Heart right ventricle (tissue), 16 donors: ENCODE measurements at regions not wholly inside any gene's neighbourhood (a gene's known extent, or its start where the extent isn't known, plus 50 kb on each side); places are given as distances from the start of the nearest gene placed in this dataset.

Experiments
- ATAC-seq, 8 donors: fragments of 200-7000 bp; cut with Tn5 transposase; one replicate each; pipeline ENCODE4 v1.9.1; 2020; ENCODE audit warnings: mild to moderate bottlenecking in 8 of 8, moderate library complexity in 8 of 8, moderate number of reproducible peaks in 1 of 8
- DNase-seq, 2 donors: peaks; one replicate each; pipeline ENCODE4 v3.0.0-alpha.2; 2020
- H3K27ac ChIP-seq, 10 donors: fragments of 200-600 bp; sonication (generic) in 2 of 10; one replicate each; pipeline versions ENCODE4 v1.5.0 to v1.8.0; 2020 to 2022; ENCODE audit warnings: mild to moderate bottlenecking in 3 of 10
- H3K27me3 ChIP-seq, 7 donors: fragments of 200-600 bp; one replicate each; pipeline ENCODE4 v1.8.0; 2021 to 2022; ENCODE audit warnings: mild to moderate bottlenecking in 2 of 7
- H3K36me3 ChIP-seq, 9 donors: fragments of 200-600 bp; sonication (generic) in 1 of 9; one replicate each; pipeline versions ENCODE4 v1.5.0 to v1.8.0; 2020 to 2022; ENCODE audit warnings: mild to moderate bottlenecking in 2 of 9
- H3K4me1 ChIP-seq, 9 donors: fragments of 200-600 bp; sonication (generic) in 1 of 9; one replicate each; pipeline versions ENCODE4 v1.5.0 to v1.8.0; 2020 to 2022; ENCODE audit warnings: mild to moderate bottlenecking in 4 of 9
- H3K4me3 ChIP-seq, 10 donors: fragments of 200-600 bp; sonication (generic) in 2 of 10; one replicate each; pipeline versions ENCODE4 v1.5.0 to v1.8.0; 2020 to 2022; ENCODE audit warnings: mild to moderate bottlenecking in 7 of 10, moderate library complexity in 2 of 10
- H3K9me3 ChIP-seq, 11 donors: fragments of 200-600 bp in 10 of 11; sonication (generic) in 2 of 11; one replicate each; pipeline versions ENCODE4 v1.5.0 to v1.8.0; 2013 to 2022; ENCODE audit warnings: mild to moderate bottlenecking in 2 of 11, control low read depth in 1 of 11, moderate library complexity in 1 of 11
- WGBS, 2 donors: extraction: QIAGEN DNeasy Blood & Tissue Kit; methylation state at CpG; one replicate each; pipeline ENCODE4 v1.1.7; 2013; ENCODE audit warnings: inconsistent platforms in 1 of 2; 5-methylcytosine and 5-hydroxymethylcytosine counted together
- intact Hi-C, 10 donors: fragments of 100-400 bp; cut with DNase I; formaldehyde crosslinking; loops; one replicate each; pipeline versions ENCODE4 v1.11.1 to v1.14.2; 2022
- TF ChIP-seq, protein P1 (sequence below), 9 donors: fragments of 200-600 bp; sonication (generic) in 2 of 9; IDR thresholded peaks; one replicate each; pipeline versions ENCODE4 v1.5.0 to v1.8.0; 2021 to 2022; ENCODE audit warnings: antibody characterized with exemption in 9 of 9, mild to moderate bottlenecking in 5 of 9, moderate library complexity in 1 of 9
- donor health status: Arrhythmogenic right ventricular cardiomyopathy.
- donor health status: ischemic (EF 13 %, LVEDD 7.1; RV severe dilation, severe dysfunction).
- donor health status: healthy with polysubstance abuse.
- donor health status: DM: no; HTN: yes; CAD: no.
- donor health status: DM: no; HTN: no; CAD: no.
- donor health status: ischemic (EF 25% LVEDD 6.9; RV normal size, moderate dysfunction).
- donor health status: ischemic (EF 25% LVEDD 5.7; RV mildly dilated, moderate dysfunction).
- donor health status: healthy.
- donor health status: DM: yes; HTN: yes; CAD: no.
- donor health status: Ischemic cardiomyopathy.
- donor health status: ischemic (EF 35%, LVEDD 5.7; RV mildly dilated, moderate dysfunction).
- donor health status: nonischemic (EF 11% LVEDD 7.7; RV severe dilation, severe dysfunction).
- donor health status: DM: yes; HTN: yes; CAD: no.
- donor health status: PGD.
- donor health status: ischemic (EF 29% LVEDD 5.4; RV normal size, mild dysfunction).
- donor health status: nonischemic (EF 23%, LVEDD 6.1; RV moderate dilation, normal function).

GRCh38 chr7:84263106-84263505 is 68.5 kb upstream of the SEMA3A start:
- ATAC-seq, result no peak
- WGBS, 2 donors, result 95 to 97% methylated on average over 2 of the region's 2 CpGs

GRCh38 chr7:84261509-84261908 is 66.9 kb upstream of the SEMA3A start:
- DNase-seq (no peak), ATAC-seq (no peak)
- H3K4me3 ChIP-seq, result no peak overlapping the region
- no peaks in the 10 kb centered on the region for H3K4me1 ChIP-seq
- no peaks in the 10 kb centered on the region for H3K9me3 ChIP-seq
- WGBS, 2 donors, result 91 to 92% methylated on average over 4 of the region's 4 CpGs
- no peaks in the 10 kb centered on the region for H3K27me3 ChIP-seq
- no peaks in the 10 kb centered on the region for H3K36me3 ChIP-seq
- intact Hi-C loops, result no loop called here
- TF ChIP-seq, protein P1, sequence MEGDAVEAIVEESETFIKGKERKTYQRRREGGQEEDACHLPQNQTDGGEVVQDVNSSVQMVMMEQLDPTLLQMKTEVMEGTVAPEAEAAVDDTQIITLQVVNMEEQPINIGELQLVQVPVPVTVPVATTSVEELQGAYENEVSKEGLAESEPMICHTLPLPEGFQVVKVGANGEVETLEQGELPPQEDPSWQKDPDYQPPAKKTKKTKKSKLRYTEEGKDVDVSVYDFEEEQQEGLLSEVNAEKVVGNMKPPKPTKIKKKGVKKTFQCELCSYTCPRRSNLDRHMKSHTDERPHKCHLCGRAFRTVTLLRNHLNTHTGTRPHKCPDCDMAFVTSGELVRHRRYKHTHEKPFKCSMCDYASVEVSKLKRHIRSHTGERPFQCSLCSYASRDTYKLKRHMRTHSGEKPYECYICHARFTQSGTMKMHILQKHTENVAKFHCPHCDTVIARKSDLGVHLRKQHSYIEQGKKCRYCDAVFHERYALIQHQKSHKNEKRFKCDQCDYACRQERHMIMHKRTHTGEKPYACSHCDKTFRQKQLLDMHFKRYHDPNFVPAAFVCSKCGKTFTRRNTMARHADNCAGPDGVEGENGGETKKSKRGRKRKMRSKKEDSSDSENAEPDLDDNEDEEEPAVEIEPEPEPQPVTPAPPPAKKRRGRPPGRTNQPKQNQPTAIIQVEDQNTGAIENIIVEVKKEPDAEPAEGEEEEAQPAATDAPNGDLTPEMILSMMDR (IDR thresholded peaks at IDR 0.05), result no peak
- H3K27ac ChIP-seq, result no peak overlapping the region

More at GRCh38 chr7:84263106-84263505, 68.5 kb upstream of the SEMA3A start:
- H3K27ac ChIP-seq, result no peak overlapping the region
- H3K36me3 ChIP-seq, result no peaks in the 10 kb centered on the region
- H3K4me3 ChIP-seq, result no peak overlapping the region
- no peak for DNase-seq
- intact Hi-C loops, result no loop called here
- TF ChIP-seq, protein P1 (IDR thresholded peaks at IDR 0.05), result no peak
- no peaks in the 10 kb centered on the region for H3K9me3 ChIP-seq
- no peaks in the 10 kb centered on the region for H3K4me1 ChIP-seq
- no peaks in the 10 kb centered on the region for H3K27me3 ChIP-seq

- TF ChIP-seq, protein P1 (IDR thresholded peaks at IDR 0.05), result no peak
- ATAC-seq, result no peak
- no peaks in the 10 kb centered on the region for H3K27me3 ChIP-seq
Measured at GRCh38 chr7:84258628-84259027, 64.0 kb upstream of the SEMA3A start.

GRCh38 chr7:84256571-84256971 is 62.0 kb upstream of the SEMA3A start:
- intact Hi-C loops, result no loop called here
- H3K9me3 ChIP-seq, result no peaks in the 10 kb centered on the region
- H3K4me3 ChIP-seq, result no peak overlapping the region
- DNase-seq (no peak), ATAC-seq (no peak)
- TF ChIP-seq, protein P1 (IDR thresholded peaks at IDR 0.05), result no peak
- H3K27ac ChIP-seq, result no peak overlapping the region
- no peaks in the 10 kb centered on the region for H3K27me3 ChIP-seq
- 35 to 40% methylated on average over 2 of the region's 2 CpGs for WGBS, 2 donors
- no peaks in the 10 kb centered on the region for H3K36me3 ChIP-seq
- no peaks in the 10 kb centered on the region for H3K4me1 ChIP-seq

More at GRCh38 chr7:84258628-84259027, 64.0 kb upstream of the SEMA3A start:
- Histone ChIP-seq H3K36me3 (no peaks in the 10 kb centered on the region), H3K4me3 (no peak overlapping the region), H3K9me3 (no peaks in the 10 kb centered on the region), H3K27ac (no peak overlapping the region), H3K4me1 (no peaks in the 10 kb centered on the region)
- DNase-seq, result no peak
- intact Hi-C loops, result no loop called here
